A673 (cell line): ENCODE measurements at regions not wholly inside any gene's neighbourhood (a gene's known extent, or its start where the extent isn't known, plus 50 kb on each side); places are given as distances from the start of the nearest gene placed in this dataset.

Experiments
- BruUV-seq: library from RNA; stranded (reverse); fragments of 400-500 nt; replicated peaks from 2 replicates; lab custom pipeline; 2021; lab: Mats Ljungman, UMichigan
- CTCF ChIA-PET: fragments of 300-600 bp; sonication (Branson Sonifier 250); formaldehyde crosslinking; loops from one replicate; lab custom pipeline; 2022; ENCODE audit warnings: antibody characterized with exemption; lab: Charles Lee
- POLR2A ChIA-PET: fragments of 300-600 bp; sonication (Branson Sonifier 250); formaldehyde crosslinking; loops from one replicate; lab custom pipeline; 2022; ENCODE audit warnings: antibody characterized with exemption; ENCODE audit not compliant: low non-redundant PET; lab: Charles Lee
- DNase-seq: peaks from one replicate; pipeline ENCODE4 v3.0.0-alpha.2; 2015; ENCODE audit warnings: low spot score
- H3K27ac ChIP-seq: fragments of 200-600 bp; sonication (generic); 2 replicates; pipeline ENCODE4 v1.5.1; 2016; ENCODE audit warnings: mixed run types, low read depth, mild to moderate bottlenecking, mixed read lengths, antibody characterized with exemption, low read length; ENCODE audit not compliant: poor library complexity, severe bottlenecking
- H3K27me3 ChIP-seq: fragments of 200-600 bp; sonication (generic); replicated peaks from 2 replicates; pipeline ENCODE4 v1.6.1; 2017; ENCODE audit warnings: mixed run types, low read depth, mild to moderate bottlenecking, mixed read lengths, antibody characterized with exemption, low read length; ENCODE audit not compliant: insufficient read depth, poor library complexity
- H3K36me3 ChIP-seq: fragments of 200-600 bp; sonication (generic); 2 replicates; pipeline ENCODE4 v1.6.1; 2016; ENCODE audit warnings: mixed run types, mild to moderate bottlenecking, mixed read lengths, antibody characterized with exemption, low read length; ENCODE audit not compliant: insufficient read depth, poor library complexity, severe bottlenecking
- H3K4me1 ChIP-seq: fragments of 200-600 bp; sonication (generic); 2 replicates; pipeline ENCODE4 v1.6.1; 2017; ENCODE audit warnings: mixed run types, mild to moderate bottlenecking, mixed read lengths, antibody characterized with exemption, low read length; ENCODE audit not compliant: insufficient read depth, poor library complexity, severe bottlenecking
- H3K4me3 ChIP-seq: fragments of 200-600 bp; sonication (generic); 2 replicates; pipeline ENCODE4 v1.5.1; 2016; ENCODE audit warnings: low read depth, mixed run types, mild to moderate bottlenecking, mixed read lengths, low read length; ENCODE audit not compliant: poor library complexity, severe bottlenecking
- H3K9me3 ChIP-seq: fragments of 200-600 bp; sonication (generic); 2 replicates; pipeline ENCODE4 v1.6.1; 2016; ENCODE audit warnings: mixed run types, low read depth, mild to moderate bottlenecking, mixed read lengths, antibody characterized with exemption, low read length; ENCODE audit not compliant: poor library complexity, severe bottlenecking
- CTCF ChIP-seq: fragments of 300-800, 200-600 bp; sonication (generic); conservative IDR thresholded peaks from 2 replicates; pipeline ENCODE4 v1.5.1; 2017; ENCODE audit warnings: low read depth, mild to moderate bottlenecking, antibody characterized with exemption, low read length, moderate library complexity, mixed read lengths
- EZH2 ChIP-seq: fragments of 200-600 bp; sonication (generic); IDR thresholded peaks from 2 replicates; pipeline ENCODE4 v1.6.1; 2017; ENCODE audit warnings: borderline replicate concordance, low read depth, mild to moderate bottlenecking, mixed read lengths, antibody characterized with exemption, low read length; ENCODE audit not compliant: poor library complexity, severe bottlenecking
- intact Hi-C: fragments of 100-400 bp; cut with micrococcal nuclease; formaldehyde crosslinking; loops from one replicate; pipeline ENCODE4 v1.10.0; 2022; ENCODE audit not compliant: unreplicated experiment

GRCh38 chr2:13001408-13001807, 284.7 kb downstream of the TRIB2 start:
- H3K27ac ChIP-seq, result no peak overlapping the region
- H3K4me1 ChIP-seq, result peaks cover 35% of the 10 kb centered on the region
- no peak for TF ChIP-seq CTCF
- H3K27me3 ChIP-seq, result no peaks in the 10 kb centered on the region
- POLR2A ChIA-PET, result no interaction called here
- intact Hi-C loops, result loop anchor here (10.0 kb wide), 4 partner anchors 387 to 827 kb away; no protein-coding TSS in a partner anchor
- no TSS peak for BruUV-seq
- DNase-seq, result no peak
- H3K9me3 ChIP-seq, result no peaks in the 10 kb centered on the region
- CTCF ChIA-PET, result no interaction called here
- no peaks in the 10 kb centered on the region for H3K36me3 ChIP-seq
- no peak overlapping the region for H3K4me3 ChIP-seq

- no peaks in the 10 kb centered on the region for H3K27me3 ChIP-seq
- intact Hi-C loops, result loop anchor here (10.0 kb wide), 4 partner anchors 388 to 828 kb away; no protein-coding TSS in a partner anchor
- H3K9me3 ChIP-seq, result no peaks in the 10 kb centered on the region
- CTCF ChIA-PET, result no interaction called here
- POLR2A ChIA-PET, result no interaction called here
- no TSS peak for BruUV-seq
- DNase-seq, result no peak
- H3K36me3 ChIP-seq, result no peaks in the 10 kb centered on the region
- TF ChIP-seq CTCF (no peak), EZH2 (no peak)
- peaks cover 39% of the 10 kb centered on the region for H3K4me1 ChIP-seq
- H3K4me3 ChIP-seq, result no peak overlapping the region
- H3K27ac ChIP-seq, result no peak overlapping the region
Observed at GRCh38 chr2:13002536-13003331, 286.0 kb downstream of the TRIB2 start.

- Histone ChIP-seq H3K9me3 (no peaks in the 10 kb centered on the region), H3K4me1 (peaks cover 39% of the 10 kb centered on the region), H3K27me3 (no peaks in the 10 kb centered on the region), H3K4me3 (no peak overlapping the region), H3K36me3 (no peaks in the 10 kb centered on the region), H3K27ac (no peak overlapping the region)
- BruUV-seq, result no TSS peak
- CTCF ChIA-PET, result no interaction called here
- POLR2A ChIA-PET, result no interaction called here
- no peak for DNase-seq
- TF ChIP-seq CTCF, result no peak
- TF ChIP-seq EZH2, result no peak
- intact Hi-C loops, result loop anchor here (10.0 kb wide), 4 partner anchors 389 to 829 kb away; no protein-coding TSS in a partner anchor
Observed at GRCh38 chr2:13003500-13003899, 286.8 kb downstream of the TRIB2 start.
